HT1080 (cell line): ENCODE measurements at regions not wholly inside any gene's neighbourhood (a gene's known extent, or its start where the extent isn't known, plus 50 kb on each side); places are given as distances from the start of the nearest gene placed in this dataset.

Experiments
- DNase-seq: peaks from one replicate; pipeline ENCODE4 v3.0.0-alpha.2; 2015; ENCODE audit warnings: low read depth

- DNase-seq, result no peak
Observed at GRCh38 chr22:19640306-19640705, 74.0 kb upstream of the SEPTIN5 start.

DNA sequence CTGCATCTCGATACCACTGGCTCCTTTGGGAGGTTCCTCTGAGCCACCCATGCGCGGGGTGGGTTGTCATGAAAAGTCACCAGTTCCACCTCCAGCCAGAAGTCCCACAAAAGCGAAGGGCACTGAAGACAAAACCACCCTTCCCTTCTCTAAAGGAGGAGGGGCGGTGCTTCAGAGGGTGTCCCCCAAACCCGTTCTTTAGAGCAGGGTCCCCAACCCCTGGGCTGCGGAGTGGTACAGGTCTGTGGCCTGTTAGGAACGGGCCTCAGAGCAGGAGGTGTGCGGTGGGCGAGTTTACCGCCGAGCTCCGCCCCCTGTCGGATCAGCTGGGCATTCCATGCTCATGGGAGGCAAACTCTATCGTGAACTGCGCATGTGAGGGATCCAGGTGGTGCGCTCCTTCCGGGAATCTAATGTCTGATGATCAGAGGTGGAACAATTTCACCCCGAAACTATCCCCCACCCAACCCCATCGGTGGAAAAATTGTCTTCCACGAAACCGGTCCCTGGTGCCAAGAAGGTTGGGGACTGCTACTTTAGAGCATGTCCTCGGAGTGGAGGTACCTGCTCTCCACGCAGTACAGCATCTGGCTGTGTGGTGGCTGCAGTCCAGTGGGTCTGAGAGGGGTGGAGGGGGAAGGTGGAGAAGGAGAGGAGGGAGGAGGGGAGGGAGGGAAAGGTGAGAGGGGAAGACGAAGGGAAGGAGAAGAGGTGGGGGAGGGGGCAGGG is 72.9 kb upstream of the SEPTIN5 start:
- no peak for DNase-seq

- DNase-seq, result no peak
Observed at GRCh38 chr22:19641983-19642451, 72.3 kb upstream of the SEPTIN5 start.

- DNase-seq, result no peak
Observed at GRCh38 chr22:19643448-19644313, 70.6 kb upstream of the SEPTIN5 start.

- DNase-seq, result no peak
Observed at GRCh38 chr22:19644314-19645223, 69.7 kb upstream of the SEPTIN5 start.

GRCh38 chr22:19645391-19645790 is 68.9 kb upstream of the SEPTIN5 start:
- no peak for DNase-seq

DNA sequence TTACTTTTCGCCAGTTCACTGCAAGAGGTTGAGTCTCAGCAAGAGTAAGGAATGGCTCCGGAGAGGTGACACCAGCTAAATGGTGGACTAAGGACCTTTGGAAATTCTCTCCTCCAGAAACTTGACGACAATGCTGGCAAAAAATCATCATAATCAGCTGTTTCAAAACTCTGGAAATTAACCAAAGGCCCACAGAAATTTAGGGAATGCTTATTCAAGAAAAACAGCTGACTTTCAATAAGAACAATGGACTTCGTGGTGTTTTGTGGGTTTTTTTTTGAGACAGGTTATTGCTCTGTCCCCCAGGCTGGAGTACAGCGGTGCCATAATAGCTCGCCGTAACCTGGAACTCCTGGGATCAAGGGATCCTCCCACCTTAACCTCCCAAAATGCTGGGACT is 68.4 kb upstream of the SEPTIN5 start:
- DNase-seq, result no peak

DNA sequence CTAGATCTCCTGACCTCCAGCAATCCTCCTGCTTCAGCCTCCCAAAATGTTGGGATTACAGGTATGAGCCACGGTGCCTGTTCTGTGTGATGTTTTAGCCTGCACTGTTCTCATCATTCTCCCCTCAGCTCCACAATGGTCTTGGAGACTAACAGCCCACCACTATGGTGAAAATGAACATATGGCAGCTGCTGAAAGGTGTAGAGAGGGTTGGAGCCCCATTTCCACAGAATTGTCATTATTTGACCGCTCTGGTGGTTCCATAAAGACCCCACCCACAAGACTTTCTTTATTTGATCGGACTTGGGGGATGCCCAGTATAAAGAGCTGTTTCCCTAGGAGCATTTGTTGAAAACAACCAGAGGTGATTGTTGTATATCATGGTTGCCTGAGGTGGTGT is 67.9 kb upstream of the SEPTIN5 start:
- no peak for DNase-seq

- no peak for DNase-seq
Observed at GRCh38 chr22:19648419-19648929, 65.8 kb upstream of the SEPTIN5 start.

GRCh38 chr22:19652316-19652715 is 62.0 kb upstream of the SEPTIN5 start:
- DNase-seq, result no peak

DNA sequence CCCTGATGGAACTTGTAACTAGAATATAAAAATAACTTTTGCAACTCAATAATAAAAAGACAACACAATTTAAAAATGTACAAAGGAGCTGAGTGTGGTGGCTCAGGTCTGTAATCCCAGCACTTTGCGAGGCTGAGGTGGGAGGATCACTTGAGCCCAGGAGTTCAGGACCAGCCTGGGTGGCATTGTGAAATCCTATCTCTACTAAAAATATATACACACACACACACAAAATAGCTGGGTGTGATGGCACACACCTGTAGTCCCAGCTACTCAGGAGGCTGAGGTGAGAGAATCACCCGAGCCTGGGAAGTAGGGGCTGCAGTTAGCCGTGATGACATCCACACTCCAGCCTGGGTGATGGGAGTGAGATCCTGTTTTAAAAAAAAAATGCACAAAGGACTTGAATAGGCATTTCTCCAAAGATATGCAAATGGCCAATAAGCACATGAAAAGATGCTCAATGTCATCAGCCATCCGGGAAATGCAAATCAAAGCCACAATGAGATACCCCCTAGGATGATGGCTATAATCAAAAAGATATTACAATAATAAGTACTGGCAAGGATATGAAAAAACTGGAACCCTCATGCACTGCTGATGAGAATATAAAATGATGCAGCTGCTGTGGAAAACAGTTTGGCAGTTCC is 59.8 kb upstream of the SEPTIN5 start:
- DNase-seq, result no peak

DNA sequence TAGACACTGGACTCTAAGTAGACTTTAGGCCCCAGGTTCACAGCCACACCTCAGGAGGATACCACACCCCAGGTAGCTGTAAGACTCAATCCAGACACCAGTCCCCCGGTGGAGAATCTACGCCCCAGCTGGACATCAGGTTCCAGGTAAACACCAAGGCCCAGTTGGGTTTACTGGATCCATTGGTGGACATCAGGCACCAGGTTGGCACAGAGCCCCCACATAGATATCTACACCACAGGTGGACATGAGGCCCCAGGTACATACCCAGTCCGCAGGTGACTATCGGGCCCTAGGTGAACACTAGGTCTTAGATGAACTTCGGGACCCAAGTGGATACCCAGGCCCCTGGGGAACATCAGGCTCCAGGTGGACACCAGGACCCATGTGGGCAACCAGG is 58.9 kb upstream of the SEPTIN5 start:
- no peak for DNase-seq

DNA sequence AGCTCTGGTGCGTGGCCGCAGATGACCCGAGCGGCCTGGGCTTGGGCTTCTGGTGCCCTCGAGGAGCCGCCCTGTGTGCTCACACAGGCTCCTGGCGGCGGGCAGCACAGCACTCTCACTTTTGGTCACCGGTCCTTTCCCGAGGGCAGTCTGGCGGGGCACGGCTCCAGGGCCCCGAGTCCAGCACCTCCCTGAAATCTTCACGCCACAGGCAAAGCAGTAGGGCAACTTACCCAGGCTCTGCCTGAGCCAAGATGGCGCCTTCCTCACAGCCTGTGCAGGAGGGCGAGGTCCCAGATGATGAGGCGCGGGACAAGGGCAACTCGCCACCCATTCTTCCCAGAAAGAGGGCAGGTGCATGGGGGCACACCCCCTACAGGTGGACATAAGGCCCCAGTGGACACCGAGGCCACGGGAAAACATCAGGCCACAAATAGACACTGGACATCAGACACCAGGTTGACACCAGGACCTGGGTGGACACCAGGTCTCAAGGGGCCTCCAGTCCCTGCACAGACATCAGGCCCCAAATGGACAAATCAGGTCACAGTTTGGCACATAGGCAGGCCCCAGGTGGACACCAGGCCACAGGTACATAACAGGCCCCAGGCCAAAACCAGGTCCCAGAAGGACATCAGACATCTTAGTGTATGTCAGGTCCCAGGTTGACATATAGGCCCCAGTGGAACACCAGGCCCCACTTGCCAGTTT is 57.6 kb upstream of the SEPTIN5 start:
- DNase-seq, result no peak

GRCh38 chr22:19657252-19658056 is 56.8 kb upstream of the SEPTIN5 start:
- DNase-seq, result no peak

DNA sequence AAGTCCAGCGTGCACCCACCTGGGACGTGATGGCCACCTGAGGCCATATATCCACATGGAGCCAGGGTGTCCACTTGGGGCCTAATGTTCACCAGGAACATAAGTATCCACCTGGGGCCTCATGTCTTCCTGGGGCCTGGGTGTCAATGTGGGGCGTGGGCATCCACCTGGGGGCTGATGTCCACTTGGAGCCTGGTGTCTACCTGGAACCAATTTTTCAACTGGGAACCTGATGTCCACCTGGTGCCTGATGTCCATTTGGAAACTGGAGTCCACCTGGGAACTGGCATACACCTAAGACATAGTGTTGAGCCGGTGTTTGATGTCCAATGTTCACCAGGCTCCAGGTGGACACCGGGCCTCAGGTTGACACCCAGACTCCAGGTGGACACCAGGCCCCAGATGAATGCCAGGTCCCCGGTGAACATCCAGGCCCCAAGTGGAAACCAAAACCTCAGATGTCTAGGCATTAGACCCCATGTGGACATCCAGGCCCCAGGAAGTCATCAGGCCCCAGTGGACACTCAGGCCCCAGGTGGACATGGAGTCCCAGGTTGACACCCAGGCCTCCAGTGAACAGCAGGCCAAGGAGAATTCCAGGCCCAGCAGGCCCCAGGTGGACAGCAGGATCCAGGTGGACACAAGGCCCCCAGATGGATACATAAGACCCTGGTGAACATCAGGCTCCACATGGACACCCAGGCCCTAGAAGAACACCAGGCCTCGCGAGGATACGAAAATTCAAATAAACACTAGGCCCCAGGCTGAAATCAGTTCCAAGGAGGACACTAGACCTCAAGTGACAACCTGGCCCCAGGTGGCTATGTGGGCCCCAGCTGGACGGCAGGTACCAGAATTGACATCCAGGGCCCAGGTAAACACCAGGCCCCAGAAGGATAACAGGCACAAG is 56.0 kb upstream of the SEPTIN5 start:
- no peak for DNase-seq

DNA sequence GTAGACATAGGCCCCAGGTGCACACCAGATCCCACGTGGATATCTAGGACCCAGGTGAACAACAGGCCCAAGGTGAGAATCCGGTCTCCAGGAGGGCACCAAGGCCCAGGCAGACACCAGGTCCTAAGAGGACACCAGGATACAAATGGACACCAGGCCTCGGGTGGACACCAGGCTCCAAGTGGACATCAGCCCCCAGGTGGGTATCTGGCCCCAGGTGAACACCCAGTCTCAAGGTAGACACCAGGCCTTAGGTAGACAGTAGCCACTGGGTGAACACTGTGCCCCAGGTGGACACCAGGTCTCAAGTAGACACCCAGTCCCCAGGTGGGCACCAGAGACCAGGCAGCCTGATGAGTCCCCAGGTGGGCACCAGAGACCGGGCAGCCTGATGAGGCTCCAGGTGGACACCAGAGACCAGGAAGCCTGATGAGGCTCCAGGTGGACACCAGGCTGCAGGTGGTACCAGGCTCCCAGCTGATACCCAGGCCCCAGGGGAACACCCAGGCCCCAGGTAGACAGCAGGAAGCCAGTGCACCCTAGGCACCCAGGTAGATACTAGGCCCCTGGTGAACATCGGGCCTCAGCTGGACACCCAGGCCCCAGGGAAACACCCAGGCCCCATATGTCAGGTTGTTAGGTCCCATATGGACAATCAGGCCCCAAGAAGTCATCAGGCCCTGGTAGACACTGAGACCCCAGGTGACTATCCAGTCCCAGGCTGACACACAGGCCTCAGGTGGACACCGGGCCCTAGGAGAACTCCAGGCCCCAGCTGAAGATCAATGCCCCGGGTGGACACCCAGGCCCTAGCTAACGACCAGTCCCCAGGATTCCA is 55.1 kb upstream of the SEPTIN5 start:
- DNase-seq, result no peak

DNA sequence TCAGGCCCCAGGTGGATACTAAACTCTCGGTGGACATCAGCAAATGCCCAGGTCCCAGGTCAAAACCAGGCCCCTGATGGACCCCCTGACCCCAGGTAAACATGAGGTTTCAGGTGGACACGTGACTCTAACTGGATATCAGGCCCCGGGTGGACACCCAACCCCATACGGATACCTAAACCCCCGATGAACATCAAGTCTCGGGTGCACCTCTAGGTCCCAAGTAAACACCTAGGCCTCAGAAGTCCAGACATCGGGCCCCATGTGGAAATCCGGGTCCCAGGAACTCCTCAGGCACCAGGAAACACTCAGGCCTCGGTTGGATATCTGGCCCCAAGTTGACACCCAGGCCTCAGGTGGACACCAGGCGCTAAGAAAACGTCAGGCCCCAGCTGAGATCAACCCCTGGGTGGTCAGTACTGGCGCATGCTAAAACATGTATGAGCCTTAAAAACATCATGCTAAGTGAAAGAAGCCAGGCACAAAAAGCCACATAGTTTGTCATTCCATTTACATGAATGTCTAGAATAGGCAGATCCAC is 54.4 kb upstream of the SEPTIN5 start:
- no peak for DNase-seq
